Spleen (tissue), 11 donors: ENCODE measurements at regions not wholly inside any gene's neighbourhood (a gene's known extent, or its start where the extent isn't known, plus 50 kb on each side); places are given as distances from the start of the nearest gene placed in this dataset.

Source experiments
- DNase-seq: peaks from one replicate; pipeline ENCODE4 v3.0.0-alpha.2; 2020
- H3K27ac ChIP-seq, 8 donors: fragments of 200-600 bp; sonication (generic) in 7 of 8; 1 replicate in 4 of 8; 2 replicates in 4 of 8; pipeline versions ENCODE4 v1.5.0 to v1.8.0; 2016 to 2021; ENCODE audit warnings: inconsistent platforms in 4 of 8, mild to moderate bottlenecking in 4 of 8, moderate library complexity in 1 of 8
- H3K27me3 ChIP-seq, 7 donors: fragments of 200-600 bp; sonication (generic) in 6 of 7; replicated peaks in 1 of 7; 1 replicate in 4 of 7; 2 replicates in 3 of 7; pipeline versions ENCODE4 v1.5.0 to v1.8.0; 2016 to 2021; ENCODE audit warnings: inconsistent platforms in 3 of 7, mild to moderate bottlenecking in 1 of 7
- H3K36me3 ChIP-seq, 6 donors: fragments of 200-600 bp; sonication (generic) in 5 of 6; 1 replicate in 4 of 6; 2 replicates in 2 of 6; pipeline versions ENCODE4 v1.5.0 to v1.8.0; 2016 to 2021; ENCODE audit warnings: inconsistent platforms in 2 of 6
- H3K4me1 ChIP-seq, 6 donors: fragments of 200-600 bp; sonication (generic) in 5 of 6; 1 replicate in 3 of 6; 2 replicates in 3 of 6; pipeline versions ENCODE4 v1.5.0 to v1.8.0; 2016 to 2021; ENCODE audit warnings: inconsistent platforms in 3 of 6
- H3K4me3 ChIP-seq, 8 donors: fragments of 200-600 bp; sonication (generic) in 7 of 8; 1 replicate in 4 of 8; 2 replicates in 4 of 8; pipeline versions ENCODE4 v1.5.0 to v1.8.0; 2016 to 2021; ENCODE audit warnings: inconsistent platforms in 4 of 8, mild to moderate bottlenecking in 4 of 8, moderate library complexity in 2 of 8
- H3K9me3 ChIP-seq, 8 donors: fragments of 200-600 bp; sonication (generic) in 7 of 8; 1 replicate in 4 of 8; 2 replicates in 4 of 8; pipeline versions ENCODE4 v1.5.0 to v1.8.0; 2016 to 2021; ENCODE audit warnings: inconsistent platforms in 4 of 8
- CTCF ChIP-seq, 11 experiments: fragments of 200-600 bp in 7 of 11; fragments of 450-650 bp in 4 of 11; sonication (generic) in 4 of 11; IDR thresholded peaks in 8 of 11; conservative IDR thresholded peaks in 3 of 11; 1 replicate in 7 of 11; 2 replicates in 4 of 11; pipeline versions ENCODE4 v1.4.0 to v1.8.0; 2016 to 2021; ENCODE audit warnings: antibody characterized with exemption in 11 of 11, inconsistent platforms in 4 of 11, mild to moderate bottlenecking in 1 of 11
- POLR2A ChIP-seq, 3 donors: fragments of 450-650 bp; IDR thresholded peaks; one replicate each; pipeline ENCODE4 v1.5.1; 2017; ENCODE audit warnings: antibody characterized with exemption in 3 of 3, mild to moderate bottlenecking in 1 of 3
- POLR2AphosphoS5 ChIP-seq, 3 donors: sonication (generic); formaldehyde crosslinking; IDR thresholded peaks; one replicate each; pipeline ENCODE4 v1.5.1; 2017; ENCODE audit warnings: antibody characterized with exemption in 3 of 3
- WGBS, 5 donors: extraction: QIAGEN DNeasy Blood & Tissue Kit in 3 of 5; methylation state at CpG; one replicate each; pipeline versions ENCODE4 v1.1.5 to v1.1.7; 2013 to 2018; 5-methylcytosine and 5-hydroxymethylcytosine counted together
- intact Hi-C: fragments of 100-400 bp; cut with DNase I; formaldehyde crosslinking; loops from one replicate; pipeline ENCODE4 v1.15.0; 2023; ENCODE audit warnings: low total_unique reads
- donor health status: healthy with polysubstance abuse.
- donor health status: DM: no; HTN: no; CAD: no; lungs with moderate emphysema.
- donor health status: DM: no; HTN: no; CAD: no.
- donor health status: Bipolar disorder and iron deficiency.
- donor health status: healthy.
- donor health status: DM: no; HTN: no; CAD: no.
- donor health status: DM: yes; HTN: yes; CAD: no.

DNA sequence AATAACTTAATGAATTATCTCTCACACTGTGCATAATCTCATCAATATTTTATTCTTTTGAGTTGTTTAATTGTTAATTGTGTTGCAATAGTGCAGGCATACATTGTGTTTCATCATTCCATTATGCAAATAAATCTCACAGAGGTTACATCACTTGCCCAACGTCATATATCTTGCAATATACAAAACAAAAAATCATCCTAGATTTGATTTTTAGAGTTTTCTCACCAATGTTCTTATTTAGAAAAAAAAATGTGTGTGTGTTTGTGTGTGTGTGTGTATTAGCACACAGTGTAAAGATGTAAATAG lies 662.5 kb upstream of the GBE1 start:
- no peaks in the 10 kb centered on the region for H3K4me1 ChIP-seq
- 14 to 41% (median 30%) methylated on average over 1 of the region's 1 CpG for WGBS, 5 donors
- no peaks in the 10 kb centered on the region for H3K36me3 ChIP-seq
- no peaks in the 10 kb centered on the region for H3K27me3 ChIP-seq
- no peak overlapping the region for H3K27ac ChIP-seq
- no peak overlapping the region for H3K4me3 ChIP-seq
- intact Hi-C loops, result no loop called here
- no peaks in the 10 kb centered on the region for H3K9me3 ChIP-seq
- no peak for DNase-seq
- no peak for TF ChIP-seq POLR2AphosphoS5 (IDR thresholded peaks at IDR 0.05)
- TF ChIP-seq POLR2A (IDR thresholded peaks at IDR 0.05), result no peak
- TF ChIP-seq CTCF (IDR thresholded peaks at IDR 0.05 in 8 of 11, conservative IDR thresholded peaks at IDR 0.05 in 3 of 11), result no peak

- DNase-seq, result no peak
- no peak overlapping the region for H3K27ac ChIP-seq
- no peaks in the 10 kb centered on the region for H3K36me3 ChIP-seq
- WGBS, 5 donors, result 30 to 41% (median 33%) methylated on average over 2 of the region's 2 CpGs
- H3K9me3 ChIP-seq, result no peaks in the 10 kb centered on the region
- no peak overlapping the region for H3K4me3 ChIP-seq
- TF ChIP-seq POLR2AphosphoS5 (IDR thresholded peaks at IDR 0.05), result no peak
- TF ChIP-seq POLR2A (IDR thresholded peaks at IDR 0.05), result no peak
- no peak for TF ChIP-seq CTCF (IDR thresholded peaks at IDR 0.05 in 8 of 11, conservative IDR thresholded peaks at IDR 0.05 in 3 of 11)
- intact Hi-C loops, result no loop called here
- no peaks in the 10 kb centered on the region for H3K27me3 ChIP-seq
- H3K4me1 ChIP-seq, result no peaks in the 10 kb centered on the region
Measured at GRCh38 chr3:82423268-82424030, 662.0 kb upstream of the GBE1 start.

DNA sequence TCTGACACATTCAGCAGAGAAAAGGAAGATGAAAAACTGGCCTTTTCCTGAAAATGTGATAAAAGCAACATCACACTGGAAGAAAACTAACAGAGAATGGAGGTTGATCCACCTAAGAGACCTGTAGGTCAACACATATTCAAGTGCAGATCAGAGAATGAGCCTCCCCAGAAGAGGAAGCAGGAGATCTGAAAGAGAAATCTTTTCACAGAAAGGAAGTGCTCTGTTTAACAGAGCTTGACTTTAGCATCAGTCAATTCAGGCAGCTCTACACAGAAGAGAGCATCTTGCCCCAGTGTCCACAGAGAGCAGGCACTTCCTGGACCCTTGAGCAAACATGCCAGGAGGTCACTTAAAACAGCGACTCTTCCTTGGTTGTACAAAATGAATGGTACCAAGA lies 655.4 kb upstream of the GBE1 start:
- TF ChIP-seq POLR2A (IDR thresholded peaks at IDR 0.05), result no peak
- Histone ChIP-seq H3K36me3 (no peaks in the 10 kb centered on the region), H3K27ac (no peak overlapping the region), H3K27me3 (no peaks in the 10 kb centered on the region), H3K9me3 (no peaks in the 10 kb centered on the region), H3K4me3 (no peak overlapping the region), H3K4me1 (no peaks in the 10 kb centered on the region)
- intact Hi-C loops, result no loop called here
- DNase-seq, result no peak
- WGBS, 5 donors, result 37 to 65% (median 41%) methylated on average over 1 of the region's 1 CpG

GRCh38 chr3:82416349-82416748 lies 654.9 kb upstream of the GBE1 start:
- no peaks in the 10 kb centered on the region for H3K4me1 ChIP-seq
- WGBS, 5 donors, result 77 to 84% (median 82%) methylated on average over 1 of the region's 1 CpG
- H3K27ac ChIP-seq, result no peak overlapping the region
- H3K4me3 ChIP-seq, result no peak overlapping the region
- no peak for DNase-seq
- no peaks in the 10 kb centered on the region for H3K27me3 ChIP-seq
- TF ChIP-seq CTCF (IDR thresholded peaks at IDR 0.05 in 8 of 11, conservative IDR thresholded peaks at IDR 0.05 in 3 of 11) (no peak), POLR2A (IDR thresholded peaks at IDR 0.05) (no peak), POLR2AphosphoS5 (IDR thresholded peaks at IDR 0.05) (no peak)
- intact Hi-C loops, result no loop called here
- no peaks in the 10 kb centered on the region for H3K36me3 ChIP-seq
- no peaks in the 10 kb centered on the region for H3K9me3 ChIP-seq

DNA sequence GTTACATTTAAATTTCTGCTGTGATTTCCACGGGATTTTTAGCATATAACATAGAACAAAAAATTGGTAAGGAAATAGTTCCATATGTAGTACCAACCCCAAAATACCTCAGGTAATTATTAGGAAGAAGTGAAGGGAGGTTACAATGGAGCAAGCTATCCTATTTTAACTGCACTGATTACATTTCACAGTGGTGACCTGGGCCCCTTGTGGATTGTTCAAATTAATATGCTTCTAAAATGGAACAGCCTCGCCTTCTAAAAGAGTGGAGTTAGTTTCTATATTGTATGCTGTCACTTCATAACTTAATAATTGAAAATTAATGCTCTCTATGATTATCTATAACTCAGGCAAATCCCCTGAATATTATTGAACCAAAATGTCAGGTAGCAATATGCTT lies 651.7 kb upstream of the GBE1 start:
- H3K36me3 ChIP-seq, result no peaks in the 10 kb centered on the region
- no peaks in the 10 kb centered on the region for H3K4me1 ChIP-seq
- no peak overlapping the region for H3K4me3 ChIP-seq
- no peak overlapping the region for H3K27ac ChIP-seq
- TF ChIP-seq POLR2AphosphoS5 (IDR thresholded peaks at IDR 0.05) (no peak), POLR2A (IDR thresholded peaks at IDR 0.05) (no peak), CTCF (IDR thresholded peaks at IDR 0.05 in 8 of 11, conservative IDR thresholded peaks at IDR 0.05 in 3 of 11) (no peak)
- no peaks in the 10 kb centered on the region for H3K27me3 ChIP-seq
- 67 to 87% (median 77%) methylated on average over 2 of the region's 2 CpGs for whole genome bisulfite sequencing, 5 donors
- intact Hi-C loops, result no loop called here
- no peak for DNase-seq
- H3K9me3 ChIP-seq, result no peaks in the 10 kb centered on the region
